K562 (cell line): ENCODE measurements at regions not wholly inside any gene's neighbourhood (a gene's known extent, or its start where the extent isn't known, plus 50 kb on each side); places are given as distances from the start of the nearest gene placed in this dataset.

Experiments
- ATAC-seq: fragments of 200-7000 bp; cut with Tn5 transposase; 3 replicates; pipeline ENCODE4 v1.9.1; 2020; ENCODE audit warnings: moderate library complexity
- BruUV-seq: library from RNA; stranded (reverse); fragments of 400-500 nt; replicated peaks from 2 replicates; lab custom pipeline; 2021; lab: Mats Ljungman, UMichigan
- CTCF ChIA-PET: fragments of 300-600 bp; formaldehyde crosslinking; extraction: SDS; loops from one replicate; lab custom pipeline; 2021; ENCODE audit warnings: low intra/inter-chr PET ratio; lab: Yijun Ruan, JAX
- POLR2A ChIA-PET: fragments of 300-600, 350-650 bp; sonication (Branson Sonifier 250); formaldehyde crosslinking; extraction: SDS; loops from one replicate; lab custom pipeline; 2021; ENCODE audit warnings: antibody characterized with exemption, inconsistent platforms; lab: Yijun Ruan, JAX
- DNase-seq, 4 experiments: peaks; one replicate each; pipeline versions ENCODE4 v3.0.0 to v3.0.0-alpha.2; 2011 to 2018; ENCODE audit warnings: low spot score in 3 of 4, mixed read lengths in 3 of 4; ENCODE audit errors: extremely low read depth in 1 of 4
- FAIRE-seq: peaks from 2 replicates; lab custom pipeline; 2011; peaks lifted over from hg19 to GRCh38; lab: Jason Lieb, UNC
- H2AFZ ChIP-seq: 2 replicates; pipeline ENCODE4 v1.6.0; 2011; ENCODE audit warnings: low read depth, low read length, control low read depth, inconsistent platforms
- H3K27ac ChIP-seq: fragments of 200-600 bp; 3 replicates; pipeline ENCODE4 v1.8.0; 2011; ENCODE audit warnings: low read depth, mild to moderate bottlenecking, control low read depth, inconsistent platforms, low read length, moderate library complexity, mixed read lengths; ENCODE audit errors: extremely low read depth
- H3K27me3 ChIP-seq, 2 experiments: fragments of 300-600 bp in 1 of 2; 2 replicates in 1 of 2; 3 replicates in 1 of 2; pipeline versions ENCODE4 v1.6.0 to v1.8.0; 2011; ENCODE audit warnings: inconsistent platforms in 2 of 2, low read length in 2 of 2, mild to moderate bottlenecking in 1 of 2, mixed read lengths in 1 of 2, moderate library complexity in 1 of 2; ENCODE audit not compliant: control insufficient read depth in 2 of 2, insufficient read depth in 2 of 2
- H3K36me3 ChIP-seq: fragments of 300-600 bp; 3 replicates; pipeline ENCODE4 v1.8.0; 2011; ENCODE audit warnings: mild to moderate bottlenecking, low read length, inconsistent platforms; ENCODE audit not compliant: control insufficient read depth, insufficient read depth
- H3K4me1 ChIP-seq, 2 experiments: fragments of 200-600 bp in 1 of 2; replicated peaks in 1 of 2; 2 replicates in 1 of 2; 3 replicates in 1 of 2; pipeline versions ENCODE4 v1.5.1 to v1.8.0; 2011; ENCODE audit warnings: inconsistent platforms in 2 of 2, low read length in 2 of 2, mild to moderate bottlenecking in 1 of 2, mixed read lengths in 1 of 2, moderate library complexity in 1 of 2; ENCODE audit not compliant: control insufficient read depth in 2 of 2, insufficient read depth in 2 of 2
- H3K4me2 ChIP-seq: 2 replicates; pipeline ENCODE4 v1.6.1; 2011; ENCODE audit warnings: low read length, control low read depth, inconsistent platforms, mixed read lengths; ENCODE audit not compliant: insufficient read depth
- H3K4me3 ChIP-seq: fragments of 200-600 bp; sonication (generic), shearing (Covaris generic); 2 replicates; pipeline ENCODE4 v1.5.1; 2016; ENCODE audit warnings: control low read depth, inconsistent platforms
- H3K79me2 ChIP-seq: fragments of 200-600 bp; 3 replicates; pipeline ENCODE4 v1.8.0; 2011; ENCODE audit warnings: low read length, inconsistent platforms; ENCODE audit not compliant: control insufficient read depth, insufficient read depth
- H3K9ac ChIP-seq, 2 experiments: 2 replicates each; pipeline versions ENCODE4 v1.6.0 to v1.6.1; 2011; ENCODE audit warnings: low read depth in 2 of 2, low read length in 2 of 2, control low read depth in 1 of 2, inconsistent platforms in 1 of 2, mild to moderate bottlenecking in 1 of 2, mixed read lengths in 1 of 2; ENCODE audit not compliant: insufficient read depth in 1 of 2
- H3K9me1 ChIP-seq: one replicate; pipeline ENCODE4 v1.6.0; 2011; ENCODE audit warnings: inconsistent platforms, mild to moderate bottlenecking, low read length, moderate library complexity; ENCODE audit not compliant: control insufficient read depth, insufficient read depth
- H3K9me3 ChIP-seq: replicated peaks from 2 replicates; pipeline ENCODE4 v1.5.1; 2011; ENCODE audit warnings: low read depth, low read length, inconsistent platforms; ENCODE audit not compliant: control insufficient read depth, insufficient read depth
- H4K20me1 ChIP-seq: replicated peaks from 2 replicates; pipeline ENCODE4 v1.6.1; 2011; ENCODE audit warnings: low read length, inconsistent platforms, mixed read lengths; ENCODE audit not compliant: control insufficient read depth, insufficient read depth
- BACH1 ChIP-seq: fragments of 200-800 bp; sonication (Bioruptor generic); IDR thresholded peaks from 2 replicates; pipeline ENCODE4 v1.6.1; 2016; ENCODE audit warnings: missing genetic modification characterization, missing compliant biosample characterization
- CHD4 ChIP-seq: fragments of 200-600 bp; sonication (generic); IDR thresholded peaks from 3 replicates; pipeline ENCODE4 v1.6.1; 2012; ENCODE audit warnings: low read depth, mild to moderate bottlenecking, mixed read lengths, low read length, inconsistent platforms; ENCODE audit not compliant: insufficient read depth, insufficient replicate concordance, poor library complexity, severe bottlenecking
- COPS2 ChIP-seq: fragments of 450-650 bp; conservative IDR thresholded peaks from 2 replicates; pipeline ENCODE4 v1.6.1; 2016; ENCODE audit warnings: mild to moderate bottlenecking, moderate library complexity
- IRF2 ChIP-seq: sonication (generic); formaldehyde crosslinking; IDR thresholded peaks from 2 replicates; pipeline ENCODE4 v1.8.1; 2022; ENCODE audit warnings: mild to moderate bottlenecking, missing genetic modification reagents
- NFYB ChIP-seq: IDR thresholded peaks from 2 replicates; pipeline ENCODE4 v1.6.1; 2011; ENCODE audit warnings: mild to moderate bottlenecking, moderate library complexity; ENCODE audit not compliant: insufficient read length; ENCODE audit errors: extremely low read depth
- PHF21A ChIP-seq: fragments of 450-650 bp; IDR thresholded peaks from 2 replicates; pipeline ENCODE4 v1.6.1; 2017; ENCODE audit warnings: low read depth, borderline replicate concordance
- PHF8 ChIP-seq: fragments of 200-600 bp; sonication (generic); IDR thresholded peaks from 2 replicates; pipeline ENCODE4 v1.6.1; 2012; ENCODE audit warnings: mixed run types, mild to moderate bottlenecking, inconsistent platforms, low read length, moderate library complexity, borderline replicate concordance
- SMAD4 ChIP-seq: fragments of 250-450 bp; sonication (Bioruptor Pico); conservative IDR thresholded peaks from 2 replicates; pipeline ENCODE4 v1.8.0; 2021; ENCODE audit warnings: inconsistent platforms, mild to moderate bottlenecking, moderate library complexity
- SMARCC2 ChIP-seq: fragments of 450-650 bp; IDR thresholded peaks from 2 replicates; pipeline ENCODE4 v1.6.1; 2017; ENCODE audit warnings: antibody characterized with exemption, moderate library complexity, mild to moderate bottlenecking, low read depth
- SP2 ChIP-seq: IDR thresholded peaks from 2 replicates; pipeline ENCODE4 v1.6.1; 2011; ENCODE audit warnings: mild to moderate bottlenecking, low read depth, low read length, moderate library complexity; ENCODE audit not compliant: poor library complexity, severe bottlenecking; ENCODE audit errors: extremely low read depth
- SREBF2 ChIP-seq: sonication (generic); formaldehyde crosslinking; IDR thresholded peaks from 2 replicates; pipeline ENCODE4 v1.4.0; 2020; ENCODE audit warnings: mild to moderate bottlenecking, missing genetic modification reagents
- ZNF282 ChIP-seq: sonication (generic); formaldehyde crosslinking; IDR thresholded peaks from 2 replicates; pipeline ENCODE4 v1.8.1; 2023; ENCODE audit warnings: missing genetic modification reagents
- ZNF695 ChIP-seq: fragments of 450-650 bp; formaldehyde crosslinking; IDR thresholded peaks from 2 replicates; pipeline ENCODE4 v1.4.0; 2020; ENCODE audit warnings: mild to moderate bottlenecking, moderate library complexity
- WGBS: fragments of 100-300 bp; shearing (Covaris generic); methylation state at CpG from one replicate; pipeline ENCODE4 v1.1.6; 2016; ENCODE audit warnings: low coverage, mixed read lengths; ENCODE audit not compliant: insufficient coverage; ENCODE audit errors: missing lambda C conversion rate; 5-methylcytosine and 5-hydroxymethylcytosine counted together
- in situ Hi-C: fragments of 300-500 bp; cut with MboI; formaldehyde crosslinking; loops from 4 replicates; pipeline ENCODE4 v1.15.0; 2018; ENCODE audit warnings: inconsistent platforms, mixed read lengths
- intact Hi-C: fragments of 100-400 bp; cut with micrococcal nuclease; formaldehyde crosslinking; loops from 2 replicates; pipeline ENCODE4 v1.14.2; 2022

GRCh38 chr1:5424802-5425703 lies 567.2 kb downstream of the NPHP4 start:
- H3K36me3 ChIP-seq, result no peaks in the 10 kb centered on the region
- under 1% methylated on average over 19 of the region's 19 CpGs for WGBS
- in situ Hi-C loops, result no loop called here
- H3K27ac ChIP-seq, result no peak overlapping the region
- no peak overlapping the region for H2AFZ ChIP-seq
- CTCF ChIA-PET, result no interaction called here
- no peaks in the 10 kb centered on the region for H3K9me3 ChIP-seq
- H3K9ac ChIP-seq, result no peak overlapping the region
- TF ChIP-seq BACH1 (tag) (no peak), PHF8 (no peak), ZNF282 (CRISPR knock-in tag) (no peak), SMARCC2 (no peak), NFYB (no peak), SMAD4 (CRISPR knock-in tag) (no peak), ZNF695 (no peak), CHD4 (no peak), SP2 (no peak), IRF2 (CRISPR knock-in tag) (no peak), SREBF2 (no peak), PHF21A (no peak), COPS2 (no peak)
- H3K4me3 ChIP-seq, result no peak overlapping the region
- no peaks in the 10 kb centered on the region for H3K9me1 ChIP-seq
- H3K27me3 ChIP-seq, result peaks cover 12 to 42% of the 10 kb centered on the region in 2 experiments
- ATAC-seq, result no peak
- POLR2A ChIA-PET, result no interaction called here
- FAIRE-seq, result no peak
- no peaks in the 10 kb centered on the region for H3K4me1 ChIP-seq
- intact Hi-C loops, result no loop called here
- DNase-seq, result no peak
- H3K79me2 ChIP-seq, result no peaks in the 10 kb centered on the region
- BruUV-seq, result no TSS peak
- no peaks in the 10 kb centered on the region for H4K20me1 ChIP-seq
- no peak overlapping the region for H3K4me2 ChIP-seq
